ENCODE measurements at regions not wholly inside any gene's neighbourhood (a gene's known extent, or its start where the extent isn't known, plus 50 kb on each side); places are given as distances from the start of the nearest gene placed in this dataset.

DNA sequence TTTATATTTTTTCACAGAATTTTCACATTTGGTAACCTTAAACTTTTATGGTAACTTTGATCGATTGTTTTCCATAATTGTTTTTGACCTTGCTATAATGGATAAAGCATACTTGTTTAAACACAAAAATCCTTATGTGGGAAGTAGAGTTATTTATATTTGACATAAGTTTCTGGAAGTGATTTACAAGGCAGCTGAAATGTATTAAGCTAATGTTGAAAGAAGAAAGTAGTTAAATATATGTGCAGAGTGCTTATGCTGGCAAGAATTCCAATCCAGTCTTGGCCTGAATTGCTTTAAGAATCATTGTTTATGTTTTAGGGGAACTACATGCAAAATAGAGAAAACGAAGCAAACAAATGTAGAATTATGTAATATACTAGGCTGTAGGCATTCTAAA lies 763.6 kb downstream of the TAF11L14 start:
- TF ChIP-seq, protein P1, sequence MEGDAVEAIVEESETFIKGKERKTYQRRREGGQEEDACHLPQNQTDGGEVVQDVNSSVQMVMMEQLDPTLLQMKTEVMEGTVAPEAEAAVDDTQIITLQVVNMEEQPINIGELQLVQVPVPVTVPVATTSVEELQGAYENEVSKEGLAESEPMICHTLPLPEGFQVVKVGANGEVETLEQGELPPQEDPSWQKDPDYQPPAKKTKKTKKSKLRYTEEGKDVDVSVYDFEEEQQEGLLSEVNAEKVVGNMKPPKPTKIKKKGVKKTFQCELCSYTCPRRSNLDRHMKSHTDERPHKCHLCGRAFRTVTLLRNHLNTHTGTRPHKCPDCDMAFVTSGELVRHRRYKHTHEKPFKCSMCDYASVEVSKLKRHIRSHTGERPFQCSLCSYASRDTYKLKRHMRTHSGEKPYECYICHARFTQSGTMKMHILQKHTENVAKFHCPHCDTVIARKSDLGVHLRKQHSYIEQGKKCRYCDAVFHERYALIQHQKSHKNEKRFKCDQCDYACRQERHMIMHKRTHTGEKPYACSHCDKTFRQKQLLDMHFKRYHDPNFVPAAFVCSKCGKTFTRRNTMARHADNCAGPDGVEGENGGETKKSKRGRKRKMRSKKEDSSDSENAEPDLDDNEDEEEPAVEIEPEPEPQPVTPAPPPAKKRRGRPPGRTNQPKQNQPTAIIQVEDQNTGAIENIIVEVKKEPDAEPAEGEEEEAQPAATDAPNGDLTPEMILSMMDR (IDR thresholded peaks at IDR 0.05), result no peak
- no peak for TF ChIP-seq POLR2A (IDR thresholded peaks at IDR 0.05)
- TF ChIP-seq POLR2AphosphoS5 (IDR thresholded peaks at IDR 0.05), result no peak
